ENCODE measurements at regions not wholly inside any gene's neighbourhood (a gene's known extent, or its start where the extent isn't known, plus 50 kb on each side); places are given as distances from the start of the nearest gene placed in this dataset.
"Not testable (repeated sequence)": the region's sequence is repeated elsewhere in the genome, so short reads cannot be mapped to it uniquely, and the experiment has no call there.

DNA sequence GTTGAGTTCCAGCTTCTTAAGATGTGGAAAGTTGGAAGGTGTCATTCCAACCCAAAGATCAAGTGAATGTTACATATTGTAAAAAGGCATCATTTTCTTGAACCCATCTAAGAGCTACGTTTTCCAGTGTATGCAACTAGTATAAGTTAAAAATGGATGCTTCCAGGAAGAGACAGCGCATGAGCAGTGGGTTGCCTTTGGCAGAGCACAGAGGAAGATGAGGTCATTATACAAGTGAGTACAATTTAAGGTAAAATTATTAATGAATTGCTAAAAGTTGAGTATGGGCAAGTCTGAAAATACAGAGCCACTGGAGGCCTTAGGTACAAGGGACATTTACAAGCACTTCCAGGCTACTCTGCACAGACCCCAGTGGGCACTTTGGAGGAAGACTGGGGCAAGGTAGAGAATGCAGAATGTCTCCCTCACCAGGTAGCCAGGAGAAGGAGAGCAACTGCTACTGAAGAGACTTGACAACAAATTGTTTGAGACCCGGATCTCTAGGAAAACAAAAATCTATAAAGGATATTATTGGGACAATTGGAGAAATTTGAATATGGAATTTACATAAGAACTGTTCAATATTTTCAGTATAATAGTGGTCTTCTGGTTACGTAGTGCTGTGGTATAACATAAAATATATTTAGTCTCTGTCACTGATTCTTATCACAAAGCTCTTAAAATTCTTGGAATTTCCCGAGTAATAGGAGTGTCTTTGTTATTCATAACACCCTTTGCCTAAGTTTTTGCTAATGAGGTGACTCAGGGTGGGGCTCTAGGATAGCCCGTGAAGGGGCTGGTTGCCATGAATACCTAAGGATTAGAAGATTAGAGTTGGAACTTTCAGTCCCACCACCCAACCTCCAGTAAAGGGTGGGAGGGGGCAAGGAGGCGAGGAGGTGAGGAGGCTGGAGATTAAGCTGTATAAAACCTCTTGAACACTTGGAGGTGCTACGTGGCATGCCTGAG is 129.9 kb upstream of the FER start:
- DNase-seq (ENCODE audit: low read depth), result no peak
- in situ Hi-C loops (cut with HindIII; ENCODE audit: low pct_unique_long_range_greater_than_20kb, low sequenced_read_pairs), result no loop called here

DNA sequence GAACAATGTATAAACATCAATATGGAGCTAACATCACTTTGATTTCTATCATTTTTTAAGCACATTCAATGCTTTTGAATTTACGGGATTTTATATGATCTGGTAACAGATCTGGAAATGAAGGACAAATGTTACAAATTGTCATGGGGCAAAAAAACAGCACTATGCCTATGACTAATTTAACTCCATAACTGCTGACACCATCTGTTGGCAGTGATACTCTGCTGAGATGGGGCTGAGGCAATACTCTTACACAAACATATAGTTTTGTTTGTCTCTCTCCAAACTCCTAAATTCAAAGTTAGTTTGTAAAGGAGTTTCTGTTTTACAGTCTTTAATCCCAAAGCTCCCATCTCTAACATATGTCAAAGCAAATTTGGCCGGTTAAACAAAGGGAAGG is 132.5 kb upstream of the FER start:
- DNase-seq (ENCODE audit: low read depth), result no peak
- in situ Hi-C loops (cut with HindIII; ENCODE audit: low pct_unique_long_range_greater_than_20kb, low sequenced_read_pairs), result no loop called here

DNA sequence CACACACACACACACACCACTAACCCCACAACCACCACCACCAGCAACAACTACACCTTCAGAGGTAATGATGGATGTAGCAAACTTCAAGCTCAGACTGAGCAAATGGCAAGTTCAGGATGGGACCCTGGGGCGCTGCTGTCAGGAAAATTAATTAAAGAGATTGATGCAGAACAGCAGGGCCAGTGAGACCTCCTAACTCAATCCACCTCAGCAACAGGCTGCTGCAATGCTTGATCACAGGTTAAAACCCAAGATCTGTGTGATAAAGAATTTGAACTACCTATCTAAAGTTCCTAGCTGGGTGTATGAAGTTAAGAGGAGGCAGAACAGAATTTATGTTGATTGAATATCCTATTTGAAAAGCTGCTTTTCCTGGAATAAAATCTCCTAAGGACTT is 140.3 kb upstream of the FER start:
- in situ Hi-C loops (cut with HindIII; ENCODE audit: low pct_unique_long_range_greater_than_20kb, low sequenced_read_pairs), result no loop called here
- DNase-seq (ENCODE audit: low read depth), result no peak

DNA sequence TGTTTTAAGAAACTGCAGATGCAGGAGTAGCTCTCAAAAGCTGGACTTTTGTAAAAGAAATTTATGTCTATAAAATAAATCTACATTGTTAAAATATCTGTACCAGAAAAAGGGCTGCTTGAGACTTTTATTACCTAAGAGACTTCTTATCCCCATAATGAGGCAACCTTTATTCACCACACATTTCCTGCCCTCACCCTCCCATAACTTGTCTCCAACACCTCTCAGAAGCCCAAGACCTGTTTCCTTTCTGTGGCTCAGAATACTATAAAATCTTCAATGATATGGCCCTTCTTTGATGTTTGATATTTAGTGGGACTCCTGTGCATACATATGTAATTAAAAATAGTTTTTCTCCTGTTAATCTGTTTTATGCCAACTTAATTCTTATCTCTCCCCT is 141.5 kb upstream of the FER start:
- in situ Hi-C loops (cut with HindIII; ENCODE audit: low pct_unique_long_range_greater_than_20kb, low sequenced_read_pairs), result no loop called here
- no peak for DNase-seq (ENCODE audit: low read depth)

DNA sequence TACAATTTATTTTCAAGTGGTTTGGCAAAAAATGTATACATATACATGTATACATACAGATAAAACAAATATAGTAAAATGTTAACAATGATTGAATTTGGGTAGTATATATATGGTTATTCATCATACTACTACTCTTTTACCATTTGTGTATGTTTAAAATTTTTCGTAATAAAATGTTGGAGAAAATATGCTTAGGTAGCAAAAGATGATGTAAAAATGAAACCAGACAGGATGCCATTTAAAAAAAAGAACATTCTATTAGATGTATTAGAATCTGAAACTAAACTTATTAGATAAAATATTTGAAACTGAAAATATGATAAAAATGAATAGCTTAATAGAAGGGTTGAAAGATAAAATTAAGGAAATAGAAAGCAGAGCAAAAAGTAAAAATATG is 144.9 kb upstream of the FER start:
- no peak for DNase-seq (ENCODE audit: low read depth)
- in situ Hi-C loops (cut with HindIII; ENCODE audit: low pct_unique_long_range_greater_than_20kb, low sequenced_read_pairs), result no loop called here

DNA sequence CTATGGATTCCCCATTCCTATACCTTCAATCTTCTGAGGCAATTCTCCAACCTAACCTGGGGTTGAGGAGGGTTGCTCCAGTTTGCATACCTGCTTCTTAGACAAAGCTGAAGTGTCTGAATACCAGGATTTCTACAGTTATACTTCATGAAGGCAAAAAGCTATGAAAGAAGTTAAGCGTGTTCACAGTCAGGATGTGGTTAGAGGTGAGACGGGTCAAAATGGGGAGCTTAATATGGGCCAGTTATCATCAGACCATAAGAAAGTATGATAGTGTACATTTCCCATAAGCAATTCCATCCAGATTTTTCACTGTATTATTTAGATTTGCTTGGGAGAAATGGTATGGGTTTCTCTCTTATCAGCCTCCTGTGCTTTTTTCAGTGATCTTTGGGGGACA is 156.9 kb upstream of the FER start:
- in situ Hi-C loops (cut with HindIII; ENCODE audit: low pct_unique_long_range_greater_than_20kb, low sequenced_read_pairs), result no loop called here
- DNase-seq (ENCODE audit: low read depth), result no peak

DNA sequence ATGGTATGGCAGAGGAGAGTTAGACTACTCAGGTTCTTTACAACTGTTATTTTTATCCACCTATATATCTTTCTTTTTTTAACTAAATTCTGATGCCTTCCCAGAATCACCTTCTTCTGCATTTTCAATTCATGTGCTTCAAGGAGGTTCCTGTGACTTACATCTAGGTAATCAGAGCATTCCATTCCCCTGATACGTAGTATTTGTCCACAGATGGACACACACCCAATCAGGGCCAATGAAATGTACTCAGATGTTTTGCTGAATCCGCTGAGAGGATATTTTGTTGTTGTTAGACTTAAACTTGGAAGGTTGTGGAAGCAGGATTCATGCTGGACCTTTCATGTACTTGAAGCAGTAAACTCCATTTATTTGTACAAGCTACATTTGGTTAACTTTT is 159.4 kb upstream of the FER start:
- in situ Hi-C loops (cut with HindIII; ENCODE audit: low pct_unique_long_range_greater_than_20kb, low sequenced_read_pairs), result no loop called here
- DNase-seq (ENCODE audit: low read depth), result no peak

DNA sequence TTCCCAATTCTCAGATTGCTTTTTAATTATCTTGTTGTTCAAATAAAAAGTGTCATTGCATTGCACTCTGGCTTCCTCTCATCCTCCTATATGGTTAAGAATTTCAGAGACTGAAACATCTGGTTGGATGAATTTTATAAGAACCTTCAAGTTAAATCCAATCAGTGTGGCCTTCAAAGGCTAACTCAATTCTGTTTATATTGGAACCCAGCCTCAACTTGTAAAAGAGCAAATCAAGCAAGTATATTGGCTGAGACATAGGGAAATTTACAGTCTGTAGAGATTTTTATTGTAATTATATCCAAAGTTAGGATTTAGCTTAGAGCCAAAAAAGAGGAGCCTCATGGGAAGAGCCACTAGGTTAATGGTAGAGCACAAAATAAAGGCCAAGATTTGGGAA is 159.9 kb upstream of the FER start:
- no peak for DNase-seq (ENCODE audit: low read depth)
- in situ Hi-C loops (cut with HindIII; ENCODE audit: low pct_unique_long_range_greater_than_20kb, low sequenced_read_pairs), result no loop called here

DNA sequence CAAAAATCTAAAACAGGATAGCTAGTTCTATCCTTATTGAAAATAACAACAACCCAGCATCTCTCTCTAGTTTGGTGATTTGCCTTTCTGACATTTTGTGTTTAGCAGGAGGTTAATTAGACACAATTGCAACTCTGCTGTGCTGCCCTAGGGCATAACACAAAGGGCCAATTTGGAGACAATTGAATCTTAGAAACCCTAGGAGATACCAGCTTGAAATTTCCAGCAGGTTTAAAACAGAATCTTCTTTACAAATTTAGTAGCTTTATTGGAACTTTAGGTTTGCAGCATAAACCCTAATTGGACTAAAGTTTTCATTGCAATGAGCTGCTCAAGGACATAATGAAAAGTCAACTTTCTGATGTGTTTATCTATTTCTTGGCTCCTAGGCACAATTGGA is 166.7 kb upstream of the FER start:
- DNase-seq (ENCODE audit: low read depth), result no peak
- in situ Hi-C loops (cut with HindIII; ENCODE audit: low pct_unique_long_range_greater_than_20kb, low sequenced_read_pairs), result no loop called here

DNA sequence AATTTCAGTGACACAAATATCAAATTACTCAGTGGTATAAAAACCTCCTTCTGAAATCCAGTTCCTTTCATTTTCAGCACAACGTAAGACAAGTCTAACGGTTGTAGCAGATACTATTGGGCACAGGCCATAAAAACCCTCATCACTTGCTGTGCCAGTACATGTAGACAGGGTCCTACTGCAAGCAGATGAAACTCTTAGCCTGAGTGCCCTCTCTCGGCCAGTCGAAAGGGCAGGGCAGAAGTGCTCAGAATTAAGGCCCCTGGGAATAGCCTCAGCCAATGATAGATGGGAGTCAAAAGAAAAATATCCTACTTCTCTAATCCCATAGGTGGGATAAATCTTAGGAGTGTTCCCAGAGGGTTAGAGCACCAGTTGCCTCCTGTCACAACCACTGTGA is 168.5 kb upstream of the FER start:
- DNase-seq (ENCODE audit: low read depth), result no peak
- in situ Hi-C loops (cut with HindIII; ENCODE audit: low pct_unique_long_range_greater_than_20kb, low sequenced_read_pairs), result no loop called here

DNA sequence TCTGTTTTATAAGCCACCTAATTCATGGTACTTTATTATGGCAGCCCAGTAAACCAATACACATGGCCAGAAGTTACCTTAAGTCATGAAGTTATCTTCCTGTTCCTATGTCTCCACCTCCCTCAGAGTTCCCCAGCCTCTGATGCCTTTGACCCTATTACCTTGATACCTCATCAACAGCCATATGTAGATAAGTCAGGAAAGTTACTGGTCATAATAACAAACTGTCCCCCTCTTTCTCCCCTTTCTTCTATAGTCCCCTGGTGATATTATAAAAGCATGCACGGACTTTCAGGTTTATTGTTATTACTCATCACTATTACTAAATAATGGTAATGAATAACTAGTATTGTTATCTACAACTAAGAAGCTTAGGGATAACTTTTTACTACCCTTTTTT is 168.9 kb upstream of the FER start:
- DNase-seq (ENCODE audit: low read depth), result no peak
- in situ Hi-C loops (cut with HindIII; ENCODE audit: low pct_unique_long_range_greater_than_20kb, low sequenced_read_pairs), result no loop called here

DNA sequence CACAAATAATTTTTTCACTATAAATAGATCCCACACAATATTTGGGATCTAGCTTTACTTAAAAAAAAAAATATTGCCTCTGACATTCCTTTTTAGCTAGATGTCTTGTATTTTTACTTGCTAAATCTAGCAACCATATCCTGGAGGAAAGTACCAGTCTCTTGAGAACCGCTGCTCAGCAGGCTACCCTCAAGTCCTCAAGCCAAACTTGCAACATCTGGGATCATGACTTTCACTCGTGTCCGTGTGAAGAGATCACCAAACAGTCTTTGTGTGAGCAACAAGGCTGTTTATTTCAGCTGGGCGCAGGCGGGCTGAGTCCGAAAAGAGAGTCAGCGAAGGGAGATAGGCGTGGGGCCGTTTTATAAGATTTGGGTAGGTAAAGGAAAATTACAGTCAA is 180.3 kb upstream of the FER start:
- in situ Hi-C loops (cut with HindIII; ENCODE audit: low pct_unique_long_range_greater_than_20kb, low sequenced_read_pairs), result no loop called here
- DNase-seq (ENCODE audit: low read depth), result no peak

DNA sequence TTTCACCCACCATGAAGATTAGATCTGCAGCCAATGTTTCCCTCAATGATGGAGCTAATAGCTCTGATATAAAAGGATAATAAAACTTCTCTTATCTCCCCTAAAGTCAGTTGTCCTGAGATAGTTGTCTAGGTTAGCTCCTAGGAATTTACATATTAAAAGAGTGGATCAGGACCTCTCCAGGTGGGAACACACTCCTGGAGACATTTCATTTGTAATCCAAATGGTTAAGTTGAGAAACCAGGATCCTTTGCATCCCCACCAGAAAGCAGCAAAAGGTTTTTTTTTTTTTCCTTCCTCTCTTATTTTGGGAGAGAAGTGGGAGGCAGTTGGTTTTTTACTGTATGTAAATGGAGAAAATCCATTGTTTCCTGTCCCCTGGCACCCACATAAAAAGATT is 182.5 kb upstream of the FBXL17 start:
- in situ Hi-C loops (cut with HindIII; ENCODE audit: low pct_unique_long_range_greater_than_20kb, low sequenced_read_pairs), result no loop called here
- DNase-seq (ENCODE audit: low read depth), result no peak

DNA sequence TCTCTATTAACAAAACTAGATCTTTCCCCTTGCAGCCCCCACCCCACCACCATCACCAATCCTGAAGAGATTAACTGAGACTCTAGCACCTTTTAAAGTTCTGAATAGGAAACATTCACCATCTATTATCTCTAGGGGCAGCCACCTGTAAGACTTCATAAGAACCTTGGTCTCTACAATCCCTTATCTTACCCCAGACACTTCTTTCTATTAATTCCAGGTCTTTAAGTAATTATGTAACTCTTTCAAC is 180.2 kb upstream of the FBXL17 start:
- in situ Hi-C loops (cut with HindIII; ENCODE audit: low pct_unique_long_range_greater_than_20kb, low sequenced_read_pairs), result no loop called here
- no peak for DNase-seq (ENCODE audit: low read depth)

DNA sequence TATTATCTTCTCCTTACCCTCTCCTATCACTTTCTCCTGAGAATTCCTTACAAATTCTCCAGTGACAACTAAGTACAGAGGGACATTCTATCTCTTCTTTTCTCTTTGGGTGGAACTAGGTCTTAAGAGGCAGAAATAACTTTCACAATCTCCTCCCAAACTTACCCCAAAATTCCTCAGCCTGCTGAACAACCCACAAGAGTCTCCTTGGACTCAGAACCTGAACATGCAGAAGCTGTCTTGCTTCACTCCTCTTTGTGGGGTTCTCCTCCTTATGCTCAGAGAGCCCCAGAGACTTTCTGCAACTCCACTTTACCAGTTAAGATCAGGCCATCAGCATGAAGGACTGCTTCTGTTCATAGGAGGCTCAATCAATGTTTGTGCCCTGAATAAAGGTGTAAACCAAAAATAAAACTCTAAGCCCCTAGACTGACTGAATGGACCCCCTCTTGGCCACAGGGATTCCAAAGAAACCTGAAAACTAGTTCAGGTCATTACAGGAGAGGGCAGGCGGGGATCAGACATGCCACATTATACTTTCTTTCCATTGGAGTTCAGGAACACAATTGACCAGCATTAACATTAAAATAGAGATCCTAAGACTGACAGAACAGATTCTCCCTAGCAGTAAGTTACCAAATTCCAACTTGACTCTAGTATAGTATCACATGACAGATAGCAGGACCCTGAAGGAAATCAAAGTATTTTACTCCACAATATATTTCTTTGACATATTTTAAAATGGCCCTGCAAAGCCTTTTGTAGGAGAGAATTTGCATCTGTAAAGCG is 179.7 kb upstream of the FBXL17 start:
- DNase-seq (ENCODE audit: low read depth), result no peak
- in situ Hi-C loops (cut with HindIII; ENCODE audit: low pct_unique_long_range_greater_than_20kb, low sequenced_read_pairs), result no loop called here

DNA sequence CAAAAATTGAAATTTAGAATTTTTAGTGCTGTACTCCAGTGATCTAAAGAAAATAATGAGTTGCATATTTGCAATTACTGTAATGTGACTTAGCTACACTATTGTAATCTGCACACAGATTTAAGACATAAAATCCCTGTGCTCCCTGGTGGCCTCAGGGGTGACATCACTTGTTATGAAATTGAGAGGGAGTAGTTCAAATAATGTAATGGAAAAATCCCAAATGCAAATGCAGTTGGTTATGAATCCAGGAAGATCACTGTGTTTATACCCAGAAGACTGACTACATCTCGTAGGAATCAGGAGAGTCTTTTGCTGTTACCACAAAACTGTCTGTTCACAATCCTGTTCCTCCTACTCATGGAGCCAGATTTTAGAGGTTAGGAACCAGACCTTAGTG is 178.7 kb upstream of the FBXL17 start:
- in situ Hi-C loops (cut with HindIII; ENCODE audit: low pct_unique_long_range_greater_than_20kb, low sequenced_read_pairs), result no loop called here
- DNase-seq (ENCODE audit: low read depth), result no peak

DNA sequence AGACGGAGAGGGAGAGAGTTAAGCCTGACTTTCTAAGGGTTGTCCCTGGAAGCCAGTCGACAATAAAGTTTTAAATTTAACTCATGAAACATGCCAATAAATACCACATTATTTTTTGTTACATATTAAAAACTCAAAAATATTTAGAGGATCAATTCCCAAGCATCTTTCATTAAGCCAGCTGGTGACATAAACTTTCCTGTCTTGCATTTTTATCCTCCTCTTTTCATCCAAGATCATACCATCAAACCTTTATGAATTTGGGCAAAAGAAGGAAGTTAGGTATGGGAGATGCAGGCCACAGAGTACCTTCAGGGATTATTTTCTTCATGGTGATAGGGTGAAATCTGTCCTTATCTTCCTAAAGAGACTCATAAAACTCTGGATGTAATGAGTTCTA is 178.3 kb upstream of the FBXL17 start:
- in situ Hi-C loops (cut with HindIII; ENCODE audit: low pct_unique_long_range_greater_than_20kb, low sequenced_read_pairs), result no loop called here
- DNase-seq (ENCODE audit: low read depth), result no peak

DNA sequence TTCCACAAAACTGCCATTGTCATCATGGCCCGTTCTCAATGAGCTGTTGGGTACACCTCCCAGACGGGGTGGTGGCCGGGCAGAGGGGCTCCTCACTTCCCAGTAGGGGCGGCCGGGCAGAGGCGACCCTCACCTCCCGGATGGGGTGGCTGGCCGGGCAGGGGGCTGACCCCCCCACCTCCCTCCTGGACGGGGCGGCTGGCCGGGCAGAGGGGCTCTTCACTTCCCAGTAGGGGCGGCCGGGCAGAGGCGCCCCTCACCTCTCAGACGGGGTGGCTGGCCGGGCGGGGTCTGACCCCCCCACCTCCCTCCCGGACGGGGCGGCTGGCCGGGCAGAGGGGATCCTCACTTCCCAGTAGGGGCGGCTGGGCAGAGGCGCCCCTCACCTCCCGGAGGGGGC is 176.9 kb upstream of the FBXL17 start:
- in situ Hi-C loops (cut with HindIII; ENCODE audit: low pct_unique_long_range_greater_than_20kb, low sequenced_read_pairs); DNase-seq (ENCODE audit: low read depth): not testable (repeated sequence)

DNA sequence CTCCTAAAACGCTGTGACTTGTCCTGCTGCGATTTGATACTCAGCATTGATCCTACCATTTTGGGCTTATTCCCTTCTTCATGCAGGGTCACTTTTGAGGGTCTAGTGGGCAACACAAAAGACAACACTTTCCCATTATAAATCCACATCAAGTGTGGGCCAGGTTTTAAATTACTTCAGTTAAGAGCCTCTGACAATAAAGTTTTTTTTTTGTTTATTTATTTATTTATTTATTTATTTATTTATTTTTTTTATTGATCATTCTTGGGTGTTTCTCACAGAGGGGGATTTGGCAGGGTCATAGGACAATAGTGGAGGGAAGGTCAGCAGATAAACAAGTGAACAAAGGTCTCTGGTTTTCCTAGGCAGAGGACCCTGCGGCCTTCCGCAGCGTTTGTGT is 176.2 kb upstream of the FBXL17 start:
- DNase-seq (ENCODE audit: low read depth); in situ Hi-C loops (cut with HindIII; ENCODE audit: low pct_unique_long_range_greater_than_20kb, low sequenced_read_pairs): not testable (repeated sequence)

DNA sequence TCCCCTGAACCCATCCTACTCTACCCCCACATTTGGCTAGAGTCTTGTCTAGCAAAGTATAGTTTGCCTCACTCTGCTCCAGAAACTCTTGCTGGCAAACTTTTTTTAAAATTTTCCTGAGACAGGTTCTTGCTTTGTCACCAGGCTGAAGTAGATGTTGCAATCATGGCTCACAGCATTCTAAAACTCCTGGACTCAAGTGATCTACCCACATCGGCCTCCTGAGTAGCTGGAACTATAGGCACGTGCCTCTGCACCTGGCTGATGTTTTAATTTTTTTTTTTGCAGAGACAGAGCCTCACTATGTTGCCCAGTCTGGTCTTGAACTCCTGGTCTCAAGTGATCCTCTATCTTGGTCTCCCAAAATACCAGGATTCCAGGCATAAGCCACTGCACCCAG is 175.8 kb upstream of the FBXL17 start:
- no peak for DNase-seq (ENCODE audit: low read depth)
- in situ Hi-C loops (cut with HindIII; ENCODE audit: low pct_unique_long_range_greater_than_20kb, low sequenced_read_pairs), result no loop called here

Data from Caki2 (cell line).